DND-41 (cell line): ENCODE measurements at regions not wholly inside any gene's neighbourhood (a gene's known extent, or its start where the extent isn't known, plus 50 kb on each side); places are given as distances from the start of the nearest gene placed in this dataset.

Experiments used
- ATAC-seq: fragments of 200-7000 bp; cut with Tn5 transposase; 3 replicates; pipeline ENCODE4 v1.9.1; 2021; ENCODE audit warnings: low read depth; ENCODE audit not compliant: insufficient read depth
- DNase-seq: peaks from one replicate; pipeline ENCODE4 v3.0.0-alpha.2; 2020
- H2AFZ ChIP-seq: 2 replicates; pipeline ENCODE4 v1.6.0; 2012; ENCODE audit warnings: low read depth, low read length
- H3K27ac ChIP-seq: 2 replicates; pipeline ENCODE4 v1.5.1; 2012; ENCODE audit warnings: low read length, inconsistent platforms
- H3K27me3 ChIP-seq: fragments of 200-600 bp; sonication (generic); 2 replicates; pipeline ENCODE4 v1.6.0; 2012; ENCODE audit warnings: low read length, mild to moderate bottlenecking, inconsistent platforms; ENCODE audit not compliant: insufficient read depth, poor library complexity
- H3K36me3 ChIP-seq: 2 replicates; pipeline ENCODE4 v1.5.1; 2012; ENCODE audit warnings: low read length, inconsistent platforms; ENCODE audit not compliant: insufficient read depth
- H3K4me1 ChIP-seq: 2 replicates; pipeline ENCODE4 v1.5.1; 2012; ENCODE audit warnings: mild to moderate bottlenecking, low read length; ENCODE audit not compliant: insufficient read depth
- H3K4me2 ChIP-seq: 2 replicates; pipeline ENCODE4 v1.6.0; 2012; ENCODE audit warnings: mild to moderate bottlenecking, moderate library complexity, low read length, inconsistent platforms; ENCODE audit not compliant: insufficient read depth
- H3K4me3 ChIP-seq, 2 experiments: fragments of 200-600 bp in 1 of 2; shearing (Covaris generic) in 1 of 2; 2 replicates each; pipeline ENCODE4 v1.5.1; 2012 to 2016; ENCODE audit warnings: inconsistent platforms in 2 of 2, low read length in 2 of 2, mild to moderate bottlenecking in 2 of 2, low read depth in 1 of 2, moderate library complexity in 1 of 2
- H3K79me2 ChIP-seq: 2 replicates; pipeline ENCODE4 v1.6.0; 2012; ENCODE audit warnings: low read length, inconsistent platforms; ENCODE audit not compliant: insufficient read depth
- H3K9ac ChIP-seq: 2 replicates; pipeline ENCODE4 v1.6.0; 2012; ENCODE audit warnings: low read depth, mild to moderate bottlenecking, inconsistent platforms, low read length, moderate library complexity
- H3K9me3 ChIP-seq: 2 replicates; pipeline ENCODE4 v1.5.1; 2012; ENCODE audit warnings: low read length, moderate library complexity, mild to moderate bottlenecking, inconsistent platforms; ENCODE audit not compliant: insufficient read depth, severe bottlenecking
- H4K20me1 ChIP-seq: 2 replicates; pipeline ENCODE4 v1.6.0; 2012; ENCODE audit warnings: low read length; ENCODE audit not compliant: insufficient read depth
- CTCF ChIP-seq: IDR thresholded peaks from 2 replicates; pipeline ENCODE4 v1.5.1; 2012; ENCODE audit warnings: borderline replicate concordance, low read length, moderate library complexity, mild to moderate bottlenecking; ENCODE audit not compliant: poor library complexity, severe bottlenecking; ENCODE audit errors: extremely low read depth
- EZH2 ChIP-seq: IDR thresholded peaks from 3 replicates; pipeline ENCODE4 v1.6.1; 2012; ENCODE audit warnings: borderline replicate concordance, low read depth, mild to moderate bottlenecking, moderate library complexity, low read length, inconsistent platforms; ENCODE audit not compliant: severe bottlenecking

- DNase-seq, result no peak
- Histone ChIP-seq H3K9ac (no peak overlapping the region), H3K4me3 (no peak overlapping the region), H3K36me3 (no peaks in the 10 kb centered on the region), H2AFZ (no peak overlapping the region), H3K9me3 (no peaks in the 10 kb centered on the region), H3K27ac (no peak overlapping the region), H3K27me3 (peaks cover 4% of the 10 kb centered on the region), H3K79me2 (no peaks in the 10 kb centered on the region), H4K20me1 (no peaks in the 10 kb centered on the region), H3K4me1 (no peaks in the 10 kb centered on the region), H3K4me2 (no peak overlapping the region)
- ATAC-seq, result no peak
- TF ChIP-seq EZH2 (no peak), CTCF (no peak)
Measured at GRCh38 chr2:236816197-236817170, 246.9 kb downstream of the ACKR3 start.

- no peak for ATAC-seq
- no peak overlapping the region for H3K9ac ChIP-seq
Measured at GRCh38 chr2:236818281-236819045, 248.8 kb downstream of the ACKR3 start.

GRCh38 chr2:236819275-236820002 is 249.8 kb downstream of the ACKR3 start:
- Histone ChIP-seq H3K9me3 (no peaks in the 10 kb centered on the region), H3K27me3 (no peaks in the 10 kb centered on the region), H2AFZ (no peak overlapping the region), H3K4me2 (no peak overlapping the region), H3K36me3 (no peaks in the 10 kb centered on the region), H4K20me1 (no peaks in the 10 kb centered on the region), H3K27ac (no peak overlapping the region), H3K4me3 (no peak overlapping the region), H3K79me2 (no peaks in the 10 kb centered on the region), H3K9ac (no peak overlapping the region), H3K4me1 (no peaks in the 10 kb centered on the region)
- DNase-seq (no peak), ATAC-seq (no peak)
- TF ChIP-seq CTCF, result no peak
- no peak for TF ChIP-seq EZH2

More at GRCh38 chr2:236818281-236819045, 248.8 kb downstream of the ACKR3 start:
- no peaks in the 10 kb centered on the region for H3K79me2 ChIP-seq
- no peaks in the 10 kb centered on the region for H3K4me1 ChIP-seq
- no peak overlapping the region for H3K4me2 ChIP-seq
- no peak for DNase-seq
- no peaks in the 10 kb centered on the region for H3K36me3 ChIP-seq
- TF ChIP-seq CTCF (no peak), EZH2 (no peak)
- H2AFZ ChIP-seq, result no peak overlapping the region
- H3K27me3 ChIP-seq, result no peaks in the 10 kb centered on the region
- H3K4me3 ChIP-seq, result no peak overlapping the region
- H3K9me3 ChIP-seq, result no peaks in the 10 kb centered on the region
- no peak overlapping the region for H3K27ac ChIP-seq
- no peaks in the 10 kb centered on the region for H4K20me1 ChIP-seq
